ENCODE measurements at regions not wholly inside any gene's neighbourhood (a gene's known extent, or its start where the extent isn't known, plus 50 kb on each side); places are given as distances from the start of the nearest gene placed in this dataset.

GRCh38 chr20:6953611-6954010 lies 186.1 kb downstream of the BMP2 start:
- intact Hi-C loops (cut with micrococcal nuclease): no loop called here

GRCh38 chr20:6954219-6954618 lies 186.7 kb downstream of the BMP2 start:
- intact Hi-C loops (cut with micrococcal nuclease): no loop called here

GRCh38 chr20:6956056-6956455 lies 188.6 kb downstream of the BMP2 start:
- intact Hi-C loops (cut with micrococcal nuclease): no loop called here

GRCh38 chr20:6956574-6956973 lies 189.1 kb downstream of the BMP2 start:
- intact Hi-C loops (cut with micrococcal nuclease): no loop called here

- intact Hi-C loops (cut with micrococcal nuclease): no loop called here
These were observed 192.4 kb downstream of the BMP2 start for GRCh38 chr20:6959900-6960312.

- intact Hi-C loops (cut with micrococcal nuclease): no loop called here
These were observed 199.2 kb downstream of the BMP2 start for GRCh38 chr20:6966721-6967120.

GRCh38 chr20:6974838-6975237 lies 207.4 kb downstream of the BMP2 start:
- intact Hi-C loops (cut with micrococcal nuclease): no loop called here

GRCh38 chr20:6975311-6975710 lies 207.8 kb downstream of the BMP2 start:
- intact Hi-C loops (cut with micrococcal nuclease): no loop called here

GRCh38 chr20:6976106-6976900 lies 208.8 kb downstream of the BMP2 start:
- intact Hi-C loops (cut with micrococcal nuclease): no loop called here

GRCh38 chr20:6979621-6980020 lies 212.1 kb downstream of the BMP2 start:
- intact Hi-C loops (cut with micrococcal nuclease): no loop called here

- intact Hi-C loops (cut with micrococcal nuclease): loop anchor here (10.0 kb wide), 1 partner anchor 62 kb away; no protein-coding TSS in a partner anchor
These were observed 225.5 kb downstream of the BMP2 start for GRCh38 chr20:6993011-6993410.

- intact Hi-C loops (cut with micrococcal nuclease): loop anchor here (10.0 kb wide), 1 partner anchor 61 kb away; no protein-coding TSS in a partner anchor
These were observed 226.0 kb downstream of the BMP2 start for GRCh38 chr20:6993511-6993910.

- intact Hi-C loops (cut with micrococcal nuclease): loop anchor here (10.0 kb wide), 1 partner anchor 60 kb away; no protein-coding TSS in a partner anchor
These were observed 227.0 kb downstream of the BMP2 start for GRCh38 chr20:6994452-6994851.

- intact Hi-C loops (cut with micrococcal nuclease): loop anchor here (10.0 kb wide), 1 partner anchor 56 kb away; no protein-coding TSS in a partner anchor
These were observed 231.4 kb downstream of the BMP2 start for GRCh38 chr20:6998909-6999308.

GRCh38 chr20:6999381-6999780 lies 231.9 kb downstream of the BMP2 start:
- intact Hi-C loops (cut with micrococcal nuclease): loop anchor here (10.0 kb wide), 1 partner anchor 55 kb away; no protein-coding TSS in a partner anchor

GRCh38 chr20:7003598-7003997 lies 236.1 kb downstream of the BMP2 start:
- intact Hi-C loops (cut with micrococcal nuclease): no loop called here

GRCh38 chr20:7004801-7005200 lies 237.3 kb downstream of the BMP2 start:
- intact Hi-C loops (cut with micrococcal nuclease): no loop called here

- intact Hi-C loops (cut with micrococcal nuclease): loop anchor here (2.0 kb wide), 1 partner anchor 14 kb away; no protein-coding TSS in a partner anchor
These were observed 243.0 kb downstream of the BMP2 start for GRCh38 chr20:7010527-7010926.

- intact Hi-C loops (cut with micrococcal nuclease): no loop called here
These were observed 247.8 kb downstream of the BMP2 start for GRCh38 chr20:7015257-7015656.

- intact Hi-C loops (cut with micrococcal nuclease): no loop called here
These were observed 255.1 kb downstream of the BMP2 start for GRCh38 chr20:7022597-7022996.

- intact Hi-C loops (cut with micrococcal nuclease): loop anchor here (2.0 kb wide), 1 partner anchor 15 kb away; no protein-coding TSS in a partner anchor
These were observed 258.1 kb downstream of the BMP2 start for GRCh38 chr20:7025635-7026034.

GRCh38 chr20:7029019-7029418 lies 261.5 kb downstream of the BMP2 start:
- intact Hi-C loops (cut with micrococcal nuclease): no loop called here

- intact Hi-C loops (cut with micrococcal nuclease): no loop called here
These were observed 263.7 kb downstream of the BMP2 start for GRCh38 chr20:7031222-7031621.

Measured in T-helper 1 cell treated with Interleukin-12 subunit alpha and Interleukin-12 subunit beta and Interleukin-4 antibody, amounts not matched to agents 30 ng/mL and 1 ng/mL, for 36 hours (primary cell).